DND-41 (cell line): ENCODE measurements at regions not wholly inside any gene's neighbourhood (a gene's known extent, or its start where the extent isn't known, plus 50 kb on each side); places are given as distances from the start of the nearest gene placed in this dataset.

ENCODE experiments used
- EZH2 ChIP-seq: IDR thresholded peaks from 3 replicates; pipeline ENCODE4 v1.6.1; 2012; ENCODE audit warnings: borderline replicate concordance, low read depth, mild to moderate bottlenecking, moderate library complexity, low read length, inconsistent platforms; ENCODE audit not compliant: severe bottlenecking
- TF ChIP-seq, protein P1 (sequence below): IDR thresholded peaks from 2 replicates; pipeline ENCODE4 v1.5.1; 2012; ENCODE audit warnings: borderline replicate concordance, low read length, moderate library complexity, mild to moderate bottlenecking; ENCODE audit not compliant: poor library complexity, severe bottlenecking; ENCODE audit errors: extremely low read depth

DNA sequence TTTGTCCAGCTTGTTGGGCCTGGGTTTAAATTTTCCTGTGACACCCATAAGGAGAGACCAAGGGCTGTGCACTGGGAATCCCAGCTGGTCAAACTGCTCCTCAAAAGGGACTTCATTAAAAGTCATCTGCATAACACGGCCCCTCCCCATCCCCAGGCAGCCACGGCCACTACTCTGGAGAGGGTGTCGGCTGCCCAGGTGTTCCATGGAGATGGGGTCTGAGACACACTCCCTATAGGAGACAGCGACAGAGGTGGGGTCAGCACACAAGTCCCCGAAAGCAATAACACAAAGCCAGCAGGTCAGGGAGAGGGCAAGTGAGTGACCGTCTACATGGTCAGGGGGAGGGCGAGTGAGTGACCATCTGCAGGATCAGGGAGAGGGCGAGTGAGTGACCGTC is 75.6 kb upstream of the BCL11B start:
- TF ChIP-seq, protein P1, sequence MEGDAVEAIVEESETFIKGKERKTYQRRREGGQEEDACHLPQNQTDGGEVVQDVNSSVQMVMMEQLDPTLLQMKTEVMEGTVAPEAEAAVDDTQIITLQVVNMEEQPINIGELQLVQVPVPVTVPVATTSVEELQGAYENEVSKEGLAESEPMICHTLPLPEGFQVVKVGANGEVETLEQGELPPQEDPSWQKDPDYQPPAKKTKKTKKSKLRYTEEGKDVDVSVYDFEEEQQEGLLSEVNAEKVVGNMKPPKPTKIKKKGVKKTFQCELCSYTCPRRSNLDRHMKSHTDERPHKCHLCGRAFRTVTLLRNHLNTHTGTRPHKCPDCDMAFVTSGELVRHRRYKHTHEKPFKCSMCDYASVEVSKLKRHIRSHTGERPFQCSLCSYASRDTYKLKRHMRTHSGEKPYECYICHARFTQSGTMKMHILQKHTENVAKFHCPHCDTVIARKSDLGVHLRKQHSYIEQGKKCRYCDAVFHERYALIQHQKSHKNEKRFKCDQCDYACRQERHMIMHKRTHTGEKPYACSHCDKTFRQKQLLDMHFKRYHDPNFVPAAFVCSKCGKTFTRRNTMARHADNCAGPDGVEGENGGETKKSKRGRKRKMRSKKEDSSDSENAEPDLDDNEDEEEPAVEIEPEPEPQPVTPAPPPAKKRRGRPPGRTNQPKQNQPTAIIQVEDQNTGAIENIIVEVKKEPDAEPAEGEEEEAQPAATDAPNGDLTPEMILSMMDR, result no peak
- TF ChIP-seq EZH2, result no peak
